IMR-90 (cell line): ENCODE measurements at regions not wholly inside any gene's neighbourhood (a gene's known extent, or its start where the extent isn't known, plus 50 kb on each side); places are given as distances from the start of the nearest gene placed in this dataset.

Experiments used
- CEBPB ChIP-seq: IDR thresholded peaks from 2 replicates; pipeline ENCODE4 v1.6.1; 2012; ENCODE audit warnings: low read depth, low read length, improper control_type of control experiment
- POLR2A ChIP-seq: IDR thresholded peaks from 2 replicates; pipeline ENCODE4 v1.6.1; 2012; ENCODE audit warnings: mild to moderate bottlenecking, low read depth, low read length
- RFX5 ChIP-seq: IDR thresholded peaks from 2 replicates; pipeline ENCODE4 v1.8.0; 2012; ENCODE audit warnings: low read depth, mild to moderate bottlenecking, low read length, moderate library complexity
- SMC3 ChIP-seq: fragments of 150-350 bp; IDR thresholded peaks from 2 replicates; pipeline ENCODE4 v1.6.1; 2016; ENCODE audit warnings: low read depth, mild to moderate bottlenecking, antibody characterized with exemption, low read length, moderate library complexity
- TF ChIP-seq, protein P1 (sequence below): conservative IDR thresholded peaks from 2 replicates; pipeline ENCODE4 v1.5.1; 2012; ENCODE audit warnings: mild to moderate bottlenecking, low read depth, low read length, improper control_type of control experiment
- TF ChIP-seq, protein P2 (sequence below): fragments of 150-350 bp; IDR thresholded peaks from 2 replicates; pipeline ENCODE4 v1.6.1; 2017; ENCODE audit warnings: mild to moderate bottlenecking, antibody characterized with exemption, low read length, low read depth

DNA sequence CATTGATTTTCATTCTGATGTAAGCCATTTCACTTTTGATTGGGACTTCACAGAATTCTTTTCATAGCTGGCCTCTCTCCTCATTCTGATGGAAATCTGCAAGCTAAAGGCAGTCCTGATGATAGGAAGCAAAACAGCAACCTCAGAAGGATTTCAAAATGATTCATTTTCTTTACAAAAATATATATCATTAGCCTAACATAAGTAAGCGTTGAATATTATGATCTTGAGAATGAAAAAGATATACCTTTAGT lies 143.1 kb upstream of the GJE1 start:
- TF ChIP-seq, protein P1, sequence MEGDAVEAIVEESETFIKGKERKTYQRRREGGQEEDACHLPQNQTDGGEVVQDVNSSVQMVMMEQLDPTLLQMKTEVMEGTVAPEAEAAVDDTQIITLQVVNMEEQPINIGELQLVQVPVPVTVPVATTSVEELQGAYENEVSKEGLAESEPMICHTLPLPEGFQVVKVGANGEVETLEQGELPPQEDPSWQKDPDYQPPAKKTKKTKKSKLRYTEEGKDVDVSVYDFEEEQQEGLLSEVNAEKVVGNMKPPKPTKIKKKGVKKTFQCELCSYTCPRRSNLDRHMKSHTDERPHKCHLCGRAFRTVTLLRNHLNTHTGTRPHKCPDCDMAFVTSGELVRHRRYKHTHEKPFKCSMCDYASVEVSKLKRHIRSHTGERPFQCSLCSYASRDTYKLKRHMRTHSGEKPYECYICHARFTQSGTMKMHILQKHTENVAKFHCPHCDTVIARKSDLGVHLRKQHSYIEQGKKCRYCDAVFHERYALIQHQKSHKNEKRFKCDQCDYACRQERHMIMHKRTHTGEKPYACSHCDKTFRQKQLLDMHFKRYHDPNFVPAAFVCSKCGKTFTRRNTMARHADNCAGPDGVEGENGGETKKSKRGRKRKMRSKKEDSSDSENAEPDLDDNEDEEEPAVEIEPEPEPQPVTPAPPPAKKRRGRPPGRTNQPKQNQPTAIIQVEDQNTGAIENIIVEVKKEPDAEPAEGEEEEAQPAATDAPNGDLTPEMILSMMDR = no peak
- TF ChIP-seq POLR2A (no peak), RFX5 (no peak), SMC3 (no peak), CEBPB (no peak)
- TF ChIP-seq, protein P2, sequence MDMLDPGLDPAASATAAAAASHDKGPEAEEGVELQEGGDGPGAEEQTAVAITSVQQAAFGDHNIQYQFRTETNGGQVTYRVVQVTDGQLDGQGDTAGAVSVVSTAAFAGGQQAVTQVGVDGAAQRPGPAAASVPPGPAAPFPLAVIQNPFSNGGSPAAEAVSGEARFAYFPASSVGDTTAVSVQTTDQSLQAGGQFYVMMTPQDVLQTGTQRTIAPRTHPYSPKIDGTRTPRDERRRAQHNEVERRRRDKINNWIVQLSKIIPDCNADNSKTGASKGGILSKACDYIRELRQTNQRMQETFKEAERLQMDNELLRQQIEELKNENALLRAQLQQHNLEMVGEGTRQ = no peak
